K562 (cell line): ENCODE measurements at regions not wholly inside any gene's neighbourhood (a gene's known extent, or its start where the extent isn't known, plus 50 kb on each side); places are given as distances from the start of the nearest gene placed in this dataset.

Experiments
- ARHGAP35 ChIP-seq: fragments of 450-650 bp; IDR thresholded peaks from 2 replicates; pipeline ENCODE4 v1.6.1; 2018; ENCODE audit not compliant: partially characterized antibody
- ATF1 ChIP-seq, 2 experiments: fragments of 450-650 bp in 1 of 2; IDR thresholded peaks; 2 replicates each; pipeline ENCODE4 v1.6.1; 2016; ENCODE audit warnings: missing compliant biosample characterization in 1 of 2, missing genetic modification characterization in 1 of 2
- BACH1 ChIP-seq: fragments of 200-800 bp; sonication (Bioruptor generic); IDR thresholded peaks from 2 replicates; pipeline ENCODE4 v1.6.1; 2016; ENCODE audit warnings: missing genetic modification characterization, missing compliant biosample characterization
- CBFA2T3 ChIP-seq: fragments of 450-650 bp; IDR thresholded peaks from 2 replicates; pipeline ENCODE4 v1.6.1; 2017
- CBX5 ChIP-seq: IDR thresholded peaks from 2 replicates; pipeline ENCODE4 v1.6.1; 2014; ENCODE audit warnings: low read depth, borderline replicate concordance
- EZH2 ChIP-seq: IDR thresholded peaks from 2 replicates; pipeline ENCODE4 v1.6.1; 2012; ENCODE audit warnings: low read depth, mild to moderate bottlenecking, inconsistent platforms, low read length, borderline replicate concordance
- FOXK1 ChIP-seq: sonication (generic); formaldehyde crosslinking; IDR thresholded peaks from 2 replicates; pipeline ENCODE4 v1.8.0; 2022; ENCODE audit warnings: missing genetic modification reagents, mild to moderate bottlenecking, borderline replicate concordance
- HNRNPH1 ChIP-seq: fragments of 200-400 bp; formaldehyde crosslinking; optimal IDR thresholded peaks from 2 replicates; pipeline ENCODE3; 2017; ENCODE audit warnings: low read depth, mild to moderate bottlenecking, low read length, moderate library complexity
- POLR2AphosphoS5 ChIP-seq: IDR thresholded peaks from 2 replicates; pipeline ENCODE4 v1.6.1; 2011; ENCODE audit warnings: mild to moderate bottlenecking, low read depth, low read length, moderate library complexity; ENCODE audit not compliant: control insufficient read depth, insufficient read depth
- RBFOX2 ChIP-seq: fragments of 200-400 bp; formaldehyde crosslinking; IDR thresholded peaks from 2 replicates; pipeline ENCODE4 v1.6.1; 2017; ENCODE audit warnings: low read depth, mild to moderate bottlenecking, low read length, moderate library complexity
- ZNF274 ChIP-seq: IDR thresholded peaks from 2 replicates; pipeline ENCODE4 v1.6.1; 2011; ENCODE audit warnings: low read depth, mild to moderate bottlenecking, low read length, moderate library complexity, borderline replicate concordance
- TF ChIP-seq, protein P1 (sequence below): sonication (generic); formaldehyde crosslinking; IDR thresholded peaks from 2 replicates; pipeline ENCODE4 v1.9.0; 2022; ENCODE audit warnings: mild to moderate bottlenecking, missing genetic modification reagents

DNA sequence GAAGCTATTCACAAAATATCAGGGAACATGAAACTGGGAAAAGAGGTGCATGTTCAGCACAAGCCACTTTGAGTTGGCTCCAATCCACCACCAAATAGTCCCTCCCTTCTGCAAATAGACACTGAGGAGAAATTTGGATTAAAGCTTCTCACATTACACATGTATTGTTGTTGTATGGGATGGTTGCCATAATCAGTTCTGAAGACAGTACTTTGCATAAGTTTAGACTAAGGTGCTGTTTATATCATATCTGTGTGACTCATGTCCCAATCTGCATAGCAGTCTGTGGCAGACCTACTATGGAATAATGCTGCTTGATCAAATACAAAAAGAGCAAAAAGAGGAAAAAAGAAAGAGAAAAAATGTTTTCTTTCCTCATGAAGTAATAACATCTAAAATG lies 376.7 kb upstream of the DDI1 start:
- TF ChIP-seq FOXK1 (CRISPR knock-in tag) (no peak), EZH2 (no peak), CBX5 (no peak), ATF1 (CRISPR knock-in tag; IDR thresholded peaks at IDR 0.05) (no peak), ATF1 (tag; IDR thresholded peaks at IDR 0.05) (no peak), BACH1 (tag) (no peak), ARHGAP35 (no peak), CBFA2T3 (no peak), HNRNPH1 (no peak), POLR2AphosphoS5 (no peak), ZNF274 (no peak), RBFOX2 (no peak)
- TF ChIP-seq, protein P1, sequence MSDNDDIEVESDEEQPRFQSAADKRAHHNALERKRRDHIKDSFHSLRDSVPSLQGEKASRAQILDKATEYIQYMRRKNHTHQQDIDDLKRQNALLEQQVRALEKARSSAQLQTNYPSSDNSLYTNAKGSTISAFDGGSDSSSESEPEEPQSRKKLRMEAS (CRISPR knock-in tag), result no peak
